K562 (cell line): ENCODE measurements at regions not wholly inside any gene's neighbourhood (a gene's known extent, or its start where the extent isn't known, plus 50 kb on each side); places are given as distances from the start of the nearest gene placed in this dataset.

ENCODE experiments used
- ATAC-seq: fragments of 200-7000 bp; cut with Tn5 transposase; 3 replicates; pipeline ENCODE4 v1.9.1; 2020; ENCODE audit warnings: moderate library complexity
- BruUV-seq: library from RNA; stranded (reverse); fragments of 400-500 nt; replicated peaks from 2 replicates; lab custom pipeline; 2021; lab: Mats Ljungman, UMichigan
- CTCF ChIA-PET: fragments of 300-600 bp; formaldehyde crosslinking; extraction: SDS; loops from one replicate; lab custom pipeline; 2021; ENCODE audit warnings: low intra/inter-chr PET ratio; lab: Yijun Ruan, JAX
- POLR2A ChIA-PET: fragments of 300-600, 350-650 bp; sonication (Branson Sonifier 250); formaldehyde crosslinking; extraction: SDS; loops from one replicate; lab custom pipeline; 2021; ENCODE audit warnings: antibody characterized with exemption, inconsistent platforms; lab: Yijun Ruan, JAX
- DNase-seq, 4 experiments: peaks; one replicate each; pipeline versions ENCODE4 v3.0.0 to v3.0.0-alpha.2; 2011 to 2018; ENCODE audit warnings: low spot score in 3 of 4, mixed read lengths in 3 of 4; ENCODE audit errors: extremely low read depth in 1 of 4
- FAIRE-seq: peaks from 2 replicates; lab custom pipeline; 2011; peaks lifted over from hg19 to GRCh38; lab: Jason Lieb, UNC
- H2AFZ ChIP-seq: 2 replicates; pipeline ENCODE4 v1.6.0; 2011; ENCODE audit warnings: low read depth, low read length, control low read depth, inconsistent platforms
- H3K27ac ChIP-seq: fragments of 200-600 bp; 3 replicates; pipeline ENCODE4 v1.8.0; 2011; ENCODE audit warnings: low read depth, mild to moderate bottlenecking, control low read depth, inconsistent platforms, low read length, moderate library complexity, mixed read lengths; ENCODE audit errors: extremely low read depth
- H3K27me3 ChIP-seq, 2 experiments: fragments of 300-600 bp in 1 of 2; 2 replicates in 1 of 2; 3 replicates in 1 of 2; pipeline versions ENCODE4 v1.6.0 to v1.8.0; 2011; ENCODE audit warnings: inconsistent platforms in 2 of 2, low read length in 2 of 2, mild to moderate bottlenecking in 1 of 2, mixed read lengths in 1 of 2, moderate library complexity in 1 of 2; ENCODE audit not compliant: control insufficient read depth in 2 of 2, insufficient read depth in 2 of 2
- H3K36me3 ChIP-seq: fragments of 300-600 bp; 3 replicates; pipeline ENCODE4 v1.8.0; 2011; ENCODE audit warnings: mild to moderate bottlenecking, low read length, inconsistent platforms; ENCODE audit not compliant: control insufficient read depth, insufficient read depth
- H3K4me1 ChIP-seq, 2 experiments: fragments of 200-600 bp in 1 of 2; replicated peaks in 1 of 2; 2 replicates in 1 of 2; 3 replicates in 1 of 2; pipeline versions ENCODE4 v1.5.1 to v1.8.0; 2011; ENCODE audit warnings: inconsistent platforms in 2 of 2, low read length in 2 of 2, mild to moderate bottlenecking in 1 of 2, mixed read lengths in 1 of 2, moderate library complexity in 1 of 2; ENCODE audit not compliant: control insufficient read depth in 2 of 2, insufficient read depth in 2 of 2
- H3K4me2 ChIP-seq: 2 replicates; pipeline ENCODE4 v1.6.1; 2011; ENCODE audit warnings: low read length, control low read depth, inconsistent platforms, mixed read lengths; ENCODE audit not compliant: insufficient read depth
- H3K4me3 ChIP-seq: fragments of 200-600 bp; sonication (generic), shearing (Covaris generic); 2 replicates; pipeline ENCODE4 v1.5.1; 2016; ENCODE audit warnings: control low read depth, inconsistent platforms
- H3K79me2 ChIP-seq: fragments of 200-600 bp; 3 replicates; pipeline ENCODE4 v1.8.0; 2011; ENCODE audit warnings: low read length, inconsistent platforms; ENCODE audit not compliant: control insufficient read depth, insufficient read depth
- H3K9ac ChIP-seq, 2 experiments: 2 replicates each; pipeline versions ENCODE4 v1.6.0 to v1.6.1; 2011; ENCODE audit warnings: low read depth in 2 of 2, low read length in 2 of 2, control low read depth in 1 of 2, inconsistent platforms in 1 of 2, mild to moderate bottlenecking in 1 of 2, mixed read lengths in 1 of 2; ENCODE audit not compliant: insufficient read depth in 1 of 2
- H3K9me1 ChIP-seq: one replicate; pipeline ENCODE4 v1.6.0; 2011; ENCODE audit warnings: inconsistent platforms, mild to moderate bottlenecking, low read length, moderate library complexity; ENCODE audit not compliant: control insufficient read depth, insufficient read depth
- H3K9me3 ChIP-seq: replicated peaks from 2 replicates; pipeline ENCODE4 v1.5.1; 2011; ENCODE audit warnings: low read depth, low read length, inconsistent platforms; ENCODE audit not compliant: control insufficient read depth, insufficient read depth
- H4K20me1 ChIP-seq: replicated peaks from 2 replicates; pipeline ENCODE4 v1.6.1; 2011; ENCODE audit warnings: low read length, inconsistent platforms, mixed read lengths; ENCODE audit not compliant: control insufficient read depth, insufficient read depth
- BRD4 ChIP-seq: fragments of 200-600 bp; sonication (generic); IDR thresholded peaks from 2 replicates; pipeline ENCODE4 v1.6.1; 2017; ENCODE audit warnings: inconsistent platforms
- MCM3 ChIP-seq: fragments of 450-650 bp; IDR thresholded peaks from 2 replicates; pipeline ENCODE4 v1.6.1; 2016
- RBFOX2 ChIP-seq: fragments of 200-400 bp; formaldehyde crosslinking; IDR thresholded peaks from 2 replicates; pipeline ENCODE4 v1.6.1; 2017; ENCODE audit warnings: low read depth, mild to moderate bottlenecking, low read length, moderate library complexity
- RCOR1 ChIP-seq, 2 experiments: IDR thresholded peaks; 2 replicates each; pipeline ENCODE4 v1.6.1; 2012; ENCODE audit warnings: low read depth in 2 of 2, low read length in 2 of 2, borderline replicate concordance in 1 of 2, improper control_type of control experiment in 1 of 2
- RNF2 ChIP-seq: sonication (generic); IDR thresholded peaks from 2 replicates; pipeline ENCODE4 v1.6.1; 2016
- SNIP1 ChIP-seq: fragments of 450-650 bp; IDR thresholded peaks from 2 replicates; pipeline ENCODE4 v1.7.1; 2017; ENCODE audit warnings: low read depth, mild to moderate bottlenecking
- ZFPM2 ChIP-seq: fragments of 250-450 bp; sonication (Bioruptor Pico); IDR thresholded peaks from 2 replicates; pipeline ENCODE4 v1.5.1; 2022; ENCODE audit warnings: mild to moderate bottlenecking
- ZNF165 ChIP-seq: fragments of 250-450 bp; sonication (Bioruptor Pico); IDR thresholded peaks from 2 replicates; pipeline ENCODE4 v1.4.0; 2020; ENCODE audit warnings: borderline replicate concordance
- ZNF23 ChIP-seq: fragments of 250-450 bp; sonication (Bioruptor Pico); IDR thresholded peaks from 2 replicates; pipeline ENCODE4 v1.4.0; 2020; ENCODE audit warnings: mild to moderate bottlenecking
- ZNF445 ChIP-seq: fragments of 250-450 bp; sonication (Bioruptor Pico); IDR thresholded peaks from 2 replicates; pipeline ENCODE4 v1.4.0; 2020; ENCODE audit warnings: low read depth, mild to moderate bottlenecking, moderate library complexity
- WGBS: fragments of 100-300 bp; shearing (Covaris generic); methylation state at CpG from one replicate; pipeline ENCODE4 v1.1.6; 2016; ENCODE audit warnings: low coverage, mixed read lengths; ENCODE audit not compliant: insufficient coverage; ENCODE audit errors: missing lambda C conversion rate; 5-methylcytosine and 5-hydroxymethylcytosine counted together
- in situ Hi-C: fragments of 300-500 bp; cut with MboI; formaldehyde crosslinking; loops from 4 replicates; pipeline ENCODE4 v1.15.0; 2018; ENCODE audit warnings: inconsistent platforms, mixed read lengths
- intact Hi-C: fragments of 100-400 bp; cut with micrococcal nuclease; formaldehyde crosslinking; loops from 2 replicates; pipeline ENCODE4 v1.14.2; 2022
- TF ChIP-seq, protein P1 (sequence below): fragments of 250-450 bp; sonication (Bioruptor Pico); IDR thresholded peaks from 2 replicates; pipeline ENCODE4 v1.4.0; 2020; ENCODE audit warnings: mild to moderate bottlenecking, moderate library complexity, borderline replicate concordance
- TF ChIP-seq, protein P2 (sequence below): fragments of 450-650 bp; IDR thresholded peaks from 2 replicates; pipeline ENCODE4 v1.6.1; 2016; ENCODE audit warnings: missing biosample characterization, missing genetic modification characterization
- TF ChIP-seq, protein P3 (sequence below): fragments of 250-450 bp; sonication (Bioruptor Pico); IDR thresholded peaks from 2 replicates; pipeline ENCODE4 v1.5.0; 2021; ENCODE audit warnings: mild to moderate bottlenecking, moderate library complexity

DNA sequence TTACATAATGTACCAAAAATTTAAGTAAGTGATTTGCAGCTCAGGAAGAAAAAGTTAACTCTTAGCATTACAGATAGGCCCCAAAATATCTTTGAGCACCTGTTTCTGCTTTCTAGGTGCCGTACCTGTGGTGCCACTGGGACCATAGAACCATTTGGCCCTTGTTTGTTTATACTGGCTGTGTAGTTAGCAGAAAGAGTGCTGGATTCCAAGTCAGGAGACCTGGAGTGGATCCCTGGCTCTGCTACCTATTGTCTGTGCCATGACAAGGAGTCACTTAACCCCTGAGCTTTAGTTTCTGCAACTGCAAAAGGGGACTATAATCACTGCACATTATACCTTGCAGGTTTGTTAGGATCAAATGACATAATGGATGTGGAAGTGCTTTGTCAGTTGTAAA is 137.8 kb upstream of the GPR101 start:
- H3K4me1 ChIP-seq = no peaks in the 10 kb centered on the region
- no peaks in the 10 kb centered on the region for H3K9me3 ChIP-seq
- H3K9me1 ChIP-seq = no peaks in the 10 kb centered on the region
- ATAC-seq (no peak), FAIRE-seq (no peak), DNase-seq (no peak)
- BruUV-seq = no TSS peak
- no peaks in the 10 kb centered on the region for H3K27me3 ChIP-seq
- no peaks in the 10 kb centered on the region for H4K20me1 ChIP-seq
- H3K79me2 ChIP-seq = no peaks in the 10 kb centered on the region
- TF ChIP-seq, protein P1, sequence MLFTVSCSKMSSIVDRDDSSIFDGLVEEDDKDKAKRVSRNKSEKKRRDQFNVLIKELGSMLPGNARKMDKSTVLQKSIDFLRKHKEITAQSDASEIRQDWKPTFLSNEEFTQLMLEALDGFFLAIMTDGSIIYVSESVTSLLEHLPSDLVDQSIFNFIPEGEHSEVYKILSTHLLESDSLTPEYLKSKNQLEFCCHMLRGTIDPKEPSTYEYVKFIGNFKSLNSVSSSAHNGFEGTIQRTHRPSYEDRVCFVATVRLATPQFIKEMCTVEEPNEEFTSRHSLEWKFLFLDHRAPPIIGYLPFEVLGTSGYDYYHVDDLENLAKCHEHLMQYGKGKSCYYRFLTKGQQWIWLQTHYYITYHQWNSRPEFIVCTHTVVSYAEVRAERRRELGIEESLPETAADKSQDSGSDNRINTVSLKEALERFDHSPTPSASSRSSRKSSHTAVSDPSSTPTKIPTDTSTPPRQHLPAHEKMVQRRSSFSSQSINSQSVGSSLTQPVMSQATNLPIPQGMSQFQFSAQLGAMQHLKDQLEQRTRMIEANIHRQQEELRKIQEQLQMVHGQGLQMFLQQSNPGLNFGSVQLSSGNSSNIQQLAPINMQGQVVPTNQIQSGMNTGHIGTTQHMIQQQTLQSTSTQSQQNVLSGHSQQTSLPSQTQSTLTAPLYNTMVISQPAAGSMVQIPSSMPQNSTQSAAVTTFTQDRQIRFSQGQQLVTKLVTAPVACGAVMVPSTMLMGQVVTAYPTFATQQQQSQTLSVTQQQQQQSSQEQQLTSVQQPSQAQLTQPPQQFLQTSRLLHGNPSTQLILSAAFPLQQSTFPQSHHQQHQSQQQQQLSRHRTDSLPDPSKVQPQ (CRISPR knock-in tag) = no peak
- TF ChIP-seq, protein P2, sequence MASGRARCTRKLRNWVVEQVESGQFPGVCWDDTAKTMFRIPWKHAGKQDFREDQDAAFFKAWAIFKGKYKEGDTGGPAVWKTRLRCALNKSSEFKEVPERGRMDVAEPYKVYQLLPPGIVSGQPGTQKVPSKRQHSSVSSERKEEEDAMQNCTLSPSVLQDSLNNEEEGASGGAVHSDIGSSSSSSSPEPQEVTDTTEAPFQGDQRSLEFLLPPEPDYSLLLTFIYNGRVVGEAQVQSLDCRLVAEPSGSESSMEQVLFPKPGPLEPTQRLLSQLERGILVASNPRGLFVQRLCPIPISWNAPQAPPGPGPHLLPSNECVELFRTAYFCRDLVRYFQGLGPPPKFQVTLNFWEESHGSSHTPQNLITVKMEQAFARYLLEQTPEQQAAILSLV (tag) = no peak
- no peak for TF ChIP-seq MCM3
- no peak for TF ChIP-seq ZNF445 (CRISPR knock-in tag)
- no peak for TF ChIP-seq BRD4
- TF ChIP-seq RNF2 = no peak
- no peak for TF ChIP-seq RCOR1 (IDR thresholded peaks at IDR 0.05; ENCODE audit: borderline replicate concordance in 1 of 2, low read depth in 2 of 2, low read length in 2 of 2)
- TF ChIP-seq ZFPM2 (CRISPR knock-in tag) = no peak
- no peak for TF ChIP-seq ZNF165
- no peak for TF ChIP-seq SNIP1
- TF ChIP-seq, protein P3, sequence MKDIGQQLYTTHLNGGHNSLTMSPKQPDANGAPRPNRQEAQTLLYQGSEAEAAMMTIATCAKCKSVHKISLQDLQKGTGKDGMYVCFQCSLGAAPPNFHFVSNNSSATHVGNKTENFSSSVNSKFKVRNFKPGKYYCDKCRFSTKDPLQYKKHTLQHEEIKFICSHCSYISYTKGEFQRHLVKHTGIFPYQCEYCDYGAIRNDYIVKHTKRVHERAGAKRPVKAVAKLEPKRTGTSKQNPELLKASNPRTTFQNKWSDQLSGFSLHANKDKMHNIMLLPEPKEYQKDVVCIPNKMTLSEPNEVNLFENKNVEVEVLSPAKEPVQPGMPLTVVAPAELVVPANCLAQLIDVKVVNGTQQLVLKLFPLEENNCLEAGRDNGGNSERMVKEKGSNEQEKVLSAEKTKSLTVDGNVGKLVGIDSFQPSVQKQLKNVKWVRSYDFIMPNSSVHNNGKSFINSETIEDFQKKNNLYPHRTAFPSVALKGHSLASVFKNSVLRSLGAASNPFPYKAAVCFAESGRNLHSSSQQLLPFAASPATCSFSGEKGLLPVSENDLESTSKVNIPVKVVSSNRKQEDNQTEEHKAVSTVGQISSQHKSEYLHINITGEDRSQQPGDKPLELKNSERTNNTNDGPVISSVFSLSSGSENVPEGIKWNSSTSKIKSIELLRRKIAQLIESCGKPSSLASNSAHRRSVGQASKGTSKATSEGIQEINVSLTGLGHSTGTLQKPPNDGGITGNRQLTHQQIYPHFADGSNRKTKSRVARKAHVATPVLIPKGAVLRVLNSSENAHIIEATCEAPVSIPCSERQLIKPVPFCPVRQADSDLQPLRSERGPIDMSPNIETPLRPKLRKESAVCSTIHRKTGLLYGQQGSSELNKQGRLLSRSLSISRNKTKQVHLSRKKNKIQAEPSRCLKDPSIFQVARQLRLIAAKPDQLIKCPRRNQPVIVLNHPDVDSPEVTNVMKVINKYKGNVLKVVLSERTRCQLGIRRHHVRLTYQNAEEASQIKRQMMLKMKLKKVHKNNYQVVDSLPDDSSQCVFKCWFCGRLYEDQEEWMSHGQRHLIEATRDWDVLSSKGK = no peak
- no peak for TF ChIP-seq RBFOX2
- TF ChIP-seq ZNF23 (CRISPR knock-in tag) = no peak
- 0% methylated on average over 1 of the region's 1 CpG for WGBS
- no peak overlapping the region for H3K27ac ChIP-seq
- no peaks in the 10 kb centered on the region for H3K36me3 ChIP-seq
- CTCF ChIA-PET = no interaction called here
- H3K9ac ChIP-seq = no peak overlapping the region
- in situ Hi-C loops (no loop called here), intact Hi-C loops (no loop called here)
- POLR2A ChIA-PET = interaction anchor here (0.8 kb wide), 1 partner anchor 226 kb away, joined by 3 read pairs; no protein-coding TSS in a partner anchor
- H3K4me3 ChIP-seq = no peak overlapping the region
- H2AFZ ChIP-seq = no peak overlapping the region
- H3K4me2 ChIP-seq = no peak overlapping the region
